HG02678 (cell line): ENCODE measurements at regions not wholly inside any gene's neighbourhood (a gene's known extent, or its start where the extent isn't known, plus 50 kb on each side); places are given as distances from the start of the nearest gene placed in this dataset.

Experiments
- ATAC-seq: cut with Tn5 transposase; IDR thresholded peaks from one replicate; pipeline ENCODE4 v1.9.1; 2021; ENCODE audit warnings: mild to moderate bottlenecking, moderate library complexity; ENCODE audit not compliant: unreplicated experiment

- no peak for ATAC-seq
These were observed 210.0 kb upstream of the FOXD3 start for GRCh38 chr1:63112155-63112900.

- ATAC-seq = no peak
These were observed 206.8 kb upstream of the FOXD3 start for GRCh38 chr1:63115527-63115926.

GRCh38 chr1:63116016-63116415, 206.4 kb upstream of the FOXD3 start:
- no peak for ATAC-seq

GRCh38 chr1:63119575-63120155, 202.7 kb upstream of the FOXD3 start:
- ATAC-seq = no peak

- peak; percentile 49 for ATAC-seq
These were observed 200.3 kb upstream of the FOXD3 start for GRCh38 chr1:63122079-63122478.

GRCh38 chr1:63124666-63125191, 197.6 kb upstream of the FOXD3 start:
- peak; percentile 78 for ATAC-seq

- no peak for ATAC-seq
These were observed 196.3 kb upstream of the FOXD3 start for GRCh38 chr1:63126104-63126503.

- ATAC-seq = no peak
These were observed 195.0 kb upstream of the FOXD3 start for GRCh38 chr1:63127376-63127775.

- no peak for ATAC-seq
These were observed 193.8 kb upstream of the FOXD3 start for GRCh38 chr1:63128556-63128955.

GRCh38 chr1:63129184-63129583, 193.2 kb upstream of the FOXD3 start:
- ATAC-seq = no peak

GRCh38 chr1:63129855-63130254, 192.5 kb upstream of the FOXD3 start:
- ATAC-seq = no peak

- no peak for ATAC-seq
These were observed 187.7 kb upstream of the FOXD3 start for GRCh38 chr1:63134501-63135173.

- ATAC-seq = no peak
These were observed 187.2 kb upstream of the FOXD3 start for GRCh38 chr1:63135174-63135512.

GRCh38 chr1:63135801-63136200, 186.6 kb upstream of the FOXD3 start:
- no peak for ATAC-seq

GRCh38 chr1:63142001-63142400, 180.4 kb upstream of the FOXD3 start:
- ATAC-seq = no peak

GRCh38 chr1:63143482-63143881, 178.9 kb upstream of the FOXD3 start:
- no peak for ATAC-seq

- no peak for ATAC-seq
These were observed 174.6 kb upstream of the FOXD3 start for GRCh38 chr1:63147783-63148182.

GRCh38 chr1:63148825-63149645, 173.3 kb upstream of the FOXD3 start:
- peak; percentile 42 for ATAC-seq

GRCh38 chr1:63152572-63152971, 169.8 kb upstream of the FOXD3 start:
- ATAC-seq = no peak

- ATAC-seq = no peak
These were observed 166.9 kb upstream of the FOXD3 start for GRCh38 chr1:63155437-63155836.

- no peak for ATAC-seq
These were observed 165.3 kb upstream of the FOXD3 start for GRCh38 chr1:63157085-63157484.
